ENCODE measurements at regions not wholly inside any gene's neighbourhood (a gene's known extent, or its start where the extent isn't known, plus 50 kb on each side); places are given as distances from the start of the nearest gene placed in this dataset.
"Not testable (repeated sequence)": the region's sequence is repeated elsewhere in the genome, so short reads cannot be mapped to it uniquely, and the experiment has no call there.

DNA sequence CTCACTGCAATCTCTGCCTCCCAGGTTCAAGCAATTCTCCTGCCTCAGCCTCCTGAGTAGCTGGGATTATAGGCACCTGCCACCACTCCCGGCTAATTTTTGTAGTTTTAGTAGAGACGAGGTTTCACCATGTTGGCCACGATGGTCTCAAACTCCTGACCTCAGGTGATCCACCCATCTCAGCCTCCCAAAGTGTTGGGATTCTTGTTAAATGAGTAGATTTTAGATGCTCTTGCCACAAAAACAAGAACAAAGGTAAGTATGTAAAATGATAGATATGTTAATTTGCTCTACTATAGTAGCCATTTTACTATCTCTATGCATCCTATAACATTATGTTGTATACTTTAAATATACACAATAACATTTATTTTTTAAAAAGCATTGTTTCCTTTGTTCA lies 120.7 kb downstream of the GJA1 start:
- TF ChIP-seq FOXA1, JUND (IDR thresholded peaks at IDR 0.05): not testable (repeated sequence)

Measured in liver (tissue), 2 donors.